ENCODE measurements at regions not wholly inside any gene's neighbourhood (a gene's known extent, or its start where the extent isn't known, plus 50 kb on each side); places are given as distances from the start of the nearest gene placed in this dataset.

GRCh38 chr3:117144853-117145252, 435.3 kb downstream of the TUSC7 start:
- TF ChIP-seq CTCF (IDR thresholded peaks at IDR 0.05), result no peak
- no peak for TF ChIP-seq RAD21 (IDR thresholded peaks at IDR 0.05; ENCODE audit: low read length)
- no peak for TF ChIP-seq SIN3A (IDR thresholded peaks at IDR 0.05; ENCODE audit: borderline replicate concordance, low read depth, low read length)
- no peak for TF ChIP-seq POLR2AphosphoS5 (IDR thresholded peaks at IDR 0.05; ENCODE audit: low read depth, low read length)
- no peak for TF ChIP-seq GABPA (IDR thresholded peaks at IDR 0.05; ENCODE audit: low read depth)
